Keratinocyte (primary cell): ENCODE measurements at regions not wholly inside any gene's neighbourhood (a gene's known extent, or its start where the extent isn't known, plus 50 kb on each side); places are given as distances from the start of the nearest gene placed in this dataset.

Experiments used
- DNase-seq: peaks from one replicate; pipeline ENCODE4 v3.0.0-alpha.2; 2011; ENCODE audit warnings: low read depth, missing footprints, low spot score
- FAIRE-seq: peaks from 2 replicates; lab custom pipeline; 2011; peaks lifted over from hg19 to GRCh38; lab: Jason Lieb, UNC
- H2AFZ ChIP-seq: 2 replicates; pipeline ENCODE4 v1.6.0; 2012; ENCODE audit warnings: low read length, control low read depth, inconsistent platforms; ENCODE audit not compliant: control insufficient read depth
- H3K27ac ChIP-seq: 2 replicates; pipeline ENCODE4 v1.5.1; 2011; ENCODE audit warnings: low read length; ENCODE audit not compliant: control insufficient read depth, insufficient read depth
- H3K27me3 ChIP-seq: 3 replicates; pipeline ENCODE4 v1.6.0; 2011; ENCODE audit warnings: low read length; ENCODE audit not compliant: control insufficient read depth, insufficient read depth; ENCODE audit errors: extremely low read depth
- H3K36me3 ChIP-seq, 2 experiments: 2 replicates in 1 of 2; 3 replicates in 1 of 2; pipeline ENCODE4 v1.5.1; 2011; ENCODE audit warnings: low read length in 2 of 2, mild to moderate bottlenecking in 1 of 2; ENCODE audit not compliant: control insufficient read depth in 2 of 2, insufficient read depth in 2 of 2; ENCODE audit errors: extremely low read depth in 1 of 2
- H3K4me1 ChIP-seq: 3 replicates; pipeline ENCODE4 v1.5.1; 2011; ENCODE audit warnings: low read length; ENCODE audit not compliant: control insufficient read depth, insufficient read depth; ENCODE audit errors: extremely low read depth
- H3K4me2 ChIP-seq: 3 replicates; pipeline ENCODE4 v1.6.0; 2011; ENCODE audit warnings: low read depth, low read length; ENCODE audit not compliant: control insufficient read depth, insufficient read depth; ENCODE audit errors: extremely low read depth
- H3K4me3 ChIP-seq, 3 experiments: fragments of 200-600 bp in 1 of 3; sonication (generic) in 1 of 3; 2 replicates in 2 of 3; 3 replicates in 1 of 3; pipeline ENCODE4 v1.5.1; 2011 to 2016; ENCODE audit warnings: low read length in 3 of 3, mild to moderate bottlenecking in 3 of 3, control low read depth in 2 of 3, inconsistent platforms in 1 of 3, low read depth in 1 of 3, mixed read lengths in 1 of 3, mixed run types in 1 of 3, moderate library complexity in 1 of 3; ENCODE audit not compliant: control insufficient read depth in 2 of 3, insufficient read depth in 2 of 3; ENCODE audit errors: extremely low read depth in 1 of 3
- H3K79me2 ChIP-seq: 2 replicates; pipeline ENCODE4 v1.6.0; 2012; ENCODE audit warnings: low read length; ENCODE audit not compliant: control insufficient read depth, insufficient read depth
- H3K9ac ChIP-seq: 3 replicates; pipeline ENCODE4 v1.6.0; 2011; ENCODE audit warnings: low read length; ENCODE audit not compliant: control insufficient read depth, insufficient read depth; ENCODE audit errors: extremely low read depth
- H3K9me1 ChIP-seq: 3 replicates; pipeline ENCODE4 v1.6.0; 2011; ENCODE audit warnings: low read length; ENCODE audit not compliant: control insufficient read depth, insufficient read depth; ENCODE audit errors: extremely low read depth
- H3K9me3 ChIP-seq: 2 replicates; pipeline ENCODE4 v1.5.1; 2012; ENCODE audit warnings: low read depth, low read length; ENCODE audit not compliant: control insufficient read depth
- H4K20me1 ChIP-seq: 3 replicates; pipeline ENCODE4 v1.6.0; 2011; ENCODE audit warnings: low read length; ENCODE audit not compliant: control insufficient read depth, insufficient read depth; ENCODE audit errors: extremely low read depth
- EZH2 ChIP-seq: IDR thresholded peaks from one replicate; pipeline ENCODE4 v1.6.1; 2012; ENCODE audit warnings: inconsistent platforms, mild to moderate bottlenecking, low read length, moderate library complexity
- dilution Hi-C: fragments of 300-500 bp; cut with MboI; formaldehyde crosslinking; loops from one replicate; pipeline ENCODE4 v1.7.0; 2020; ENCODE audit warnings: low sequenced_read_pairs; ENCODE audit not compliant: extremely low pct_ligation_motif_present
- TF ChIP-seq, protein P1 (sequence below), 3 experiments: IDR thresholded peaks in 1 of 3; conservative IDR thresholded peaks in 1 of 3; optimal IDR thresholded peaks in 1 of 3; 2 replicates in 2 of 3; 3 replicates in 1 of 3; pipeline versions ENCODE3 to v1.5.1; 2011; ENCODE audit warnings: low read length in 3 of 3, mild to moderate bottlenecking in 3 of 3, moderate library complexity in 2 of 3, control low read depth in 1 of 3, inconsistent platforms in 1 of 3; ENCODE audit not compliant: insufficient read depth in 2 of 3; ENCODE audit errors: extremely low read depth in 1 of 3

DNA sequence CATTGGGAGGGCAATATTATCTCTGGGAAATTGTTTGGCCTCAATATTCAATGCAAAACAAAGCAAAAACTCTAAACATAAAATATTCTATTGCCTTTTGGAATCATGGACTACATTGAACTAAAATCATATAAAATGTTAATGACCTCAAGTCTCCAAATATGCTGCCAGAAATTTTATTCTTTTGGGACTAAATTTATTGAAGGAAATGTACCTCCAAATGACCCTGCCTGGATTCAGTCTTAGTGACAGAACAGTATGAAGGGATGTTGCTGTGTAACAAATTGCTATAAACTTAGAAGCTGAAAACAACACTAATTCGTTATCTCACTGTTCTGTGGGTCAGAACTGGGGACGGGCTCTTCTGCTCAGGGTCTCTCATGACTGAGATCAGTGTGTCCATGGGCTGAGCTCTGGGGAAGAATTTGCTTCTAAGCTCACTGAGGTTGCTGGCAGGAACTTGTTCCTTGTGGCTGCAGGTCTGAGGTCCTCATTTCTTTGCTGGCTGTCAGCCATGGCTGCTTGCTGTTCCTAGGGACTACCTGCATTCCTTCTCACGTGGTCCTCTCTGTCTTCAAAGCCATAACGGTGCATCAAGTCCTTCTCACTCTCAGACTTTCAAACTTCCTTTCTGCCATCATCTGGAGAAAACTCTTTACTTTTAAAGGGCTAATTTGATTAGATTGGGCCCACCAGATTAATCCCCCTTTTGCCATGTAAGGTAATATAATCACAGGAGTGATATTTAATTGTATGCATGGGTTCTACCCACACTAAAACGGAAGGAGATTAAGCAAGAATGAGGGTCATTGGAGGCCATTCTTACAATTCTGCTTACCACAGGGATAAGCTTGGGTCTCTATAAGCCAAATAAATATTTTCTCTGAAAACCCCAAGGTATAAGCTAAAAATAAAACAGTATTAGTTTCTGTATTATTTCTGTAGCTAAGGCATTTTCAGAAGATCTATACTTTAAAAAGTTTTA is 149.0 kb downstream of the ADCYAP1 start:
- H3K4me3 ChIP-seq, result no peak overlapping the region
- no peaks in the 10 kb centered on the region for H3K36me3 ChIP-seq
- no peak for FAIRE-seq
- H3K27ac ChIP-seq, result no peak overlapping the region
- no peaks in the 10 kb centered on the region for H4K20me1 ChIP-seq
- no peaks in the 10 kb centered on the region for H3K4me1 ChIP-seq
- no peak overlapping the region for H3K9ac ChIP-seq
- H3K79me2 ChIP-seq, result no peaks in the 10 kb centered on the region
- H3K27me3 ChIP-seq, result no peaks in the 10 kb centered on the region
- no peak for TF ChIP-seq EZH2
- TF ChIP-seq, protein P1, sequence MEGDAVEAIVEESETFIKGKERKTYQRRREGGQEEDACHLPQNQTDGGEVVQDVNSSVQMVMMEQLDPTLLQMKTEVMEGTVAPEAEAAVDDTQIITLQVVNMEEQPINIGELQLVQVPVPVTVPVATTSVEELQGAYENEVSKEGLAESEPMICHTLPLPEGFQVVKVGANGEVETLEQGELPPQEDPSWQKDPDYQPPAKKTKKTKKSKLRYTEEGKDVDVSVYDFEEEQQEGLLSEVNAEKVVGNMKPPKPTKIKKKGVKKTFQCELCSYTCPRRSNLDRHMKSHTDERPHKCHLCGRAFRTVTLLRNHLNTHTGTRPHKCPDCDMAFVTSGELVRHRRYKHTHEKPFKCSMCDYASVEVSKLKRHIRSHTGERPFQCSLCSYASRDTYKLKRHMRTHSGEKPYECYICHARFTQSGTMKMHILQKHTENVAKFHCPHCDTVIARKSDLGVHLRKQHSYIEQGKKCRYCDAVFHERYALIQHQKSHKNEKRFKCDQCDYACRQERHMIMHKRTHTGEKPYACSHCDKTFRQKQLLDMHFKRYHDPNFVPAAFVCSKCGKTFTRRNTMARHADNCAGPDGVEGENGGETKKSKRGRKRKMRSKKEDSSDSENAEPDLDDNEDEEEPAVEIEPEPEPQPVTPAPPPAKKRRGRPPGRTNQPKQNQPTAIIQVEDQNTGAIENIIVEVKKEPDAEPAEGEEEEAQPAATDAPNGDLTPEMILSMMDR (optimal IDR thresholded peaks at IDR 0.05 in 1 of 3, IDR thresholded peaks at IDR 0.05 in 1 of 3, conservative IDR thresholded peaks at IDR 0.05 in 1 of 3; ENCODE audit: extremely low read depth in 1 of 3, insufficient read depth in 2 of 3, low read length in 3 of 3), result no peak
- H2AFZ ChIP-seq, result no peak overlapping the region
- H3K9me1 ChIP-seq, result no peaks in the 10 kb centered on the region
- dilution Hi-C loops, result no loop called here
- DNase-seq, result no peak
- no peak overlapping the region for H3K4me2 ChIP-seq
- no peaks in the 10 kb centered on the region for H3K9me3 ChIP-seq

DNA sequence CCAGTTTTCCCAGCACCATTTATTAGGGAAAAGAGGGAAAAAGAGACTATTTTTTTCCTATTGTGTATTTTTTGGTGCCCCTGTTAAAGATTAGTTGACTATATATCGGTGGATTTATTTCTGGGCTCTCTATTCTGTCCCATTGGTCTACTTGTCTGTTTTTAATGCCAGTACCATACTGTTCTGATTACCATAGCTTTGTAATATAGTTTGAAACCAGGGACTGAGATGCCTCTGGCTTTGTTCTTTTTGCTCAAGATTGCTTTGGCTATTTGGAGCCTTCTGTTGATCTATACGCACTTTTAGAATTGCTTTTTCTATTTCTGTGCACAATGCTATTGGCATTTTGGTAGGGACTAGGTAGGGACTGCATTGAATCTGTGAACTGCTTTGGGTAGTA is 151.7 kb downstream of the ADCYAP1 start:
- Histone ChIP-seq H3K27me3 (no peaks in the 10 kb centered on the region), H3K36me3 (no peaks in the 10 kb centered on the region), H3K9ac (no peak overlapping the region), H3K4me2 (no peak overlapping the region), H3K9me3 (no peaks in the 10 kb centered on the region), H3K4me1 (no peaks in the 10 kb centered on the region), H3K9me1 (no peaks in the 10 kb centered on the region), H2AFZ (no peak overlapping the region), H3K79me2 (no peaks in the 10 kb centered on the region), H4K20me1 (no peaks in the 10 kb centered on the region), H3K27ac (no peak overlapping the region), H3K4me3 (no peak overlapping the region)
- DNase-seq (no peak), FAIRE-seq (no peak)
- TF ChIP-seq EZH2, result no peak
- TF ChIP-seq, protein P1 (optimal IDR thresholded peaks at IDR 0.05 in 1 of 3, IDR thresholded peaks at IDR 0.05 in 1 of 3, conservative IDR thresholded peaks at IDR 0.05 in 1 of 3; ENCODE audit: extremely low read depth in 1 of 3, insufficient read depth in 2 of 3, low read length in 3 of 3), result no peak
- dilution Hi-C loops, result no loop called here
